ENCODE measurements at regions not wholly inside any gene's neighbourhood (a gene's known extent, or its start where the extent isn't known, plus 50 kb on each side); places are given as distances from the start of the nearest gene placed in this dataset.

- TF ChIP-seq ZBTB33 (IDR thresholded peaks at IDR 0.05) (no peak), EP300 (IDR thresholded peaks at IDR 0.05; ENCODE audit: borderline replicate concordance in 1 of 2, control insufficient read depth in 1 of 2, low read depth in 2 of 2, low read length in 2 of 2) (no peak), USF2 (IDR thresholded peaks at IDR 0.05; ENCODE audit: borderline replicate concordance, low read depth, low read length) (no peak)
Observed at GRCh38 chr1:245041058-245041698, 113.6 kb upstream of the KIF26B start.
